MM.1S (cell line): ENCODE measurements at regions not wholly inside any gene's neighbourhood (a gene's known extent, or its start where the extent isn't known, plus 50 kb on each side); places are given as distances from the start of the nearest gene placed in this dataset.

Experiments
- DNase-seq: peaks from one replicate; pipeline ENCODE4 v3.0.0-alpha.2; 2015
- H2AFZ ChIP-seq: fragments of 300-600 bp; sonication (generic); 2 replicates; pipeline ENCODE4 v1.6.0; 2016; ENCODE audit warnings: antibody characterized with exemption, low read length
- H3F3A ChIP-seq: fragments of 300-600 bp; sonication (generic); 2 replicates; pipeline ENCODE4 v1.6.1; 2016; ENCODE audit warnings: mild to moderate bottlenecking, antibody characterized with exemption, low read length, moderate library complexity, mixed read lengths; ENCODE audit not compliant: insufficient read depth
- H3K27ac ChIP-seq: fragments of 300-600 bp; sonication (generic); 2 replicates; pipeline ENCODE4 v1.5.1; 2016; ENCODE audit warnings: mild to moderate bottlenecking, low read length
- H3K27me3 ChIP-seq: fragments of 300-600 bp; sonication (generic); replicated peaks from 2 replicates; pipeline ENCODE4 v1.6.0; 2016; ENCODE audit warnings: low read length; ENCODE audit not compliant: insufficient read depth
- H3K36me3 ChIP-seq: fragments of 300-600 bp; sonication (generic); replicated peaks from 2 replicates; pipeline ENCODE4 v1.6.1; 2016; ENCODE audit warnings: mild to moderate bottlenecking, low read length, mixed read lengths; ENCODE audit not compliant: insufficient read depth
- H3K4me1 ChIP-seq: fragments of 300-600 bp; sonication (generic); 2 replicates; pipeline ENCODE4 v1.6.1; 2016; ENCODE audit warnings: low read length, mixed read lengths
- H3K4me2 ChIP-seq: fragments of 300-600 bp; sonication (generic); 2 replicates; pipeline ENCODE4 v1.6.0; 2016; ENCODE audit warnings: low read depth, low read length
- H3K4me3 ChIP-seq: fragments of 300-600 bp; sonication (generic); 2 replicates; pipeline ENCODE4 v1.5.1; 2016; ENCODE audit warnings: low read length, mixed read lengths
- H3K79me2 ChIP-seq: fragments of 300-600 bp; sonication (generic); 2 replicates; pipeline ENCODE4 v1.6.1; 2016; ENCODE audit warnings: mixed run types, low read length, mixed read lengths
- H3K9ac ChIP-seq: fragments of 300-600 bp; sonication (generic); 2 replicates; pipeline ENCODE4 v1.6.1; 2016; ENCODE audit warnings: low read length, mixed read lengths
- H3K9me2 ChIP-seq: fragments of 300-600 bp; sonication (generic); replicated peaks from 2 replicates; pipeline ENCODE4 v1.6.1; 2016; ENCODE audit warnings: mild to moderate bottlenecking, low read length, mixed read lengths; ENCODE audit not compliant: insufficient read depth
- H3K9me3 ChIP-seq: fragments of 300-600 bp; sonication (generic); replicated peaks from 2 replicates; pipeline ENCODE4 v1.6.1; 2016; ENCODE audit warnings: mild to moderate bottlenecking, low read length, mixed read lengths; ENCODE audit not compliant: insufficient read depth
- H4K20me1 ChIP-seq: fragments of 300-600 bp; sonication (generic); 2 replicates; pipeline ENCODE4 v1.6.1; 2016; ENCODE audit warnings: mild to moderate bottlenecking, low read length, moderate library complexity, mixed read lengths; ENCODE audit not compliant: insufficient read depth
- CTCF ChIP-seq: fragments of 300-600 bp; sonication (generic); IDR thresholded peaks from 2 replicates; pipeline ENCODE4 v1.5.1; 2016; ENCODE audit warnings: antibody characterized with exemption, low read length, mixed read lengths
- EZH2 ChIP-seq: fragments of 300-600 bp; sonication (generic); optimal IDR thresholded peaks from 2 replicates; pipeline ENCODE3; 2017; ENCODE audit warnings: low read depth, mild to moderate bottlenecking, antibody characterized with exemption, low read length, mixed read lengths
- EZH2phosphoT487 ChIP-seq: fragments of 300-600 bp; sonication (generic); IDR thresholded peaks from 2 replicates; pipeline ENCODE4 v1.6.1; 2018; ENCODE audit warnings: antibody characterized with exemption, low read length

- Histone ChIP-seq H4K20me1 (no peaks in the 10 kb centered on the region), H3K27me3 (no peaks in the 10 kb centered on the region), H2AFZ (no peak overlapping the region), H3K79me2 (no peaks in the 10 kb centered on the region), H3K4me2 (no peak overlapping the region), H3K9me2 (no peaks in the 10 kb centered on the region), H3K27ac (no peak overlapping the region), H3K4me3 (no peak overlapping the region), H3F3A (no peaks in the 10 kb centered on the region), H3K9ac (no peak overlapping the region), H3K9me3 (no peaks in the 10 kb centered on the region), H3K4me1 (no peaks in the 10 kb centered on the region), H3K36me3 (no peaks in the 10 kb centered on the region)
- DNase-seq, result no peak
- TF ChIP-seq CTCF (no peak), EZH2phosphoT487 (no peak), EZH2 (no peak)
These were observed 704.3 kb upstream of the FSHR start for GRCh38 chr2:49858657-49859056.

GRCh38 chr2:49858113-49858490 lies 703.8 kb upstream of the FSHR start:
- DNase-seq, result no peak
- no peaks in the 10 kb centered on the region for H3K79me2 ChIP-seq
- no peak overlapping the region for H3K4me3 ChIP-seq
- no peaks in the 10 kb centered on the region for H3F3A ChIP-seq
- H2AFZ ChIP-seq, result no peak overlapping the region
- no peaks in the 10 kb centered on the region for H3K9me3 ChIP-seq
- H4K20me1 ChIP-seq, result no peaks in the 10 kb centered on the region
- TF ChIP-seq EZH2 (no peak), EZH2phosphoT487 (no peak), CTCF (no peak)
- no peaks in the 10 kb centered on the region for H3K9me2 ChIP-seq
- no peak overlapping the region for H3K9ac ChIP-seq
- no peak overlapping the region for H3K27ac ChIP-seq
- no peaks in the 10 kb centered on the region for H3K36me3 ChIP-seq
- no peaks in the 10 kb centered on the region for H3K4me1 ChIP-seq
- H3K4me2 ChIP-seq, result no peak overlapping the region
- no peaks in the 10 kb centered on the region for H3K27me3 ChIP-seq

GRCh38 chr2:49857371-49858112 lies 703.2 kb upstream of the FSHR start:
- no peak for DNase-seq
- no peak for TF ChIP-seq EZH2
- TF ChIP-seq EZH2phosphoT487, result no peak
- no peak for TF ChIP-seq CTCF
- Histone ChIP-seq H3K4me3 (no peak overlapping the region), H3K9me2 (no peaks in the 10 kb centered on the region), H3K4me1 (no peaks in the 10 kb centered on the region), H4K20me1 (no peaks in the 10 kb centered on the region), H3K27me3 (no peaks in the 10 kb centered on the region), H3F3A (no peaks in the 10 kb centered on the region), H3K79me2 (no peaks in the 10 kb centered on the region), H3K9ac (no peak overlapping the region), H3K4me2 (no peak overlapping the region), H3K36me3 (no peaks in the 10 kb centered on the region), H3K27ac (no peak overlapping the region), H3K9me3 (no peaks in the 10 kb centered on the region), H2AFZ (no peak overlapping the region)
